ENCODE measurements at regions not wholly inside any gene's neighbourhood (a gene's known extent, or its start where the extent isn't known, plus 50 kb on each side); places are given as distances from the start of the nearest gene placed in this dataset.

DNA sequence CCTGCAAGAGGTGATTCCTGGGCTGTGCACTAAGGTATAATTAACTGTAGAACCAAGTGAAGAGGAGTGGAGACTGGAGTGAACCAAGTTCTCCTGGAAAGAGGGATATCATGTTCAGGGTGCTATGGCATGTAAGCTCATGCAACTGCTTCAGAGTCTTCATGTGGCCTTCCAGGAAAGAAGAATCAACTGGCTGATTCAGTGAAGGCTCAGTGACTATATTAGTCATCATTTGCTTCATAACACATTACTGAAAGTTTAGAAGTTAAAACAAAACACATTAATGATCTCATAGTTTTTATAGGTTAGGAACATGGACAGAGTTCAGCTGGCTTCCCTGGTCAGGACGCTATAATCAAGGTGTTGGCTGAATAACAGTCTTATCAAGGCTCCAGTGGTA is 1200.8 kb upstream of the GYPC start:
- POLR2A ChIA-PET, result no interaction called here
- intact Hi-C loops (cut with micrococcal nuclease), result no loop called here
- no peaks in the 10 kb centered on the region for H3K4me1 Mint-ChIP-seq (ENCODE audit: low read depth)
- no peak overlapping the region for H3K4me3 Mint-ChIP-seq
- peaks cover 11% of the 10 kb centered on the region for H3K9me3 Mint-ChIP-seq
- no peaks in the 10 kb centered on the region for H3K27me3 Mint-ChIP-seq
- TF ChIP-seq, protein P1, sequence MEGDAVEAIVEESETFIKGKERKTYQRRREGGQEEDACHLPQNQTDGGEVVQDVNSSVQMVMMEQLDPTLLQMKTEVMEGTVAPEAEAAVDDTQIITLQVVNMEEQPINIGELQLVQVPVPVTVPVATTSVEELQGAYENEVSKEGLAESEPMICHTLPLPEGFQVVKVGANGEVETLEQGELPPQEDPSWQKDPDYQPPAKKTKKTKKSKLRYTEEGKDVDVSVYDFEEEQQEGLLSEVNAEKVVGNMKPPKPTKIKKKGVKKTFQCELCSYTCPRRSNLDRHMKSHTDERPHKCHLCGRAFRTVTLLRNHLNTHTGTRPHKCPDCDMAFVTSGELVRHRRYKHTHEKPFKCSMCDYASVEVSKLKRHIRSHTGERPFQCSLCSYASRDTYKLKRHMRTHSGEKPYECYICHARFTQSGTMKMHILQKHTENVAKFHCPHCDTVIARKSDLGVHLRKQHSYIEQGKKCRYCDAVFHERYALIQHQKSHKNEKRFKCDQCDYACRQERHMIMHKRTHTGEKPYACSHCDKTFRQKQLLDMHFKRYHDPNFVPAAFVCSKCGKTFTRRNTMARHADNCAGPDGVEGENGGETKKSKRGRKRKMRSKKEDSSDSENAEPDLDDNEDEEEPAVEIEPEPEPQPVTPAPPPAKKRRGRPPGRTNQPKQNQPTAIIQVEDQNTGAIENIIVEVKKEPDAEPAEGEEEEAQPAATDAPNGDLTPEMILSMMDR (IDR thresholded peaks at IDR 0.05), result no peak
- no peaks in the 10 kb centered on the region for H3K36me3 Mint-ChIP-seq (ENCODE audit: low read depth)
- CTCF ChIA-PET, result interaction anchor here (1.4 kb wide), 1 partner anchor 9 kb away, joined by 5 read pairs; no protein-coding TSS in a partner anchor
- ATAC-seq, result no peak
- no peak for DNase-seq
- no peak overlapping the region for H3K27ac Mint-ChIP-seq

DNA sequence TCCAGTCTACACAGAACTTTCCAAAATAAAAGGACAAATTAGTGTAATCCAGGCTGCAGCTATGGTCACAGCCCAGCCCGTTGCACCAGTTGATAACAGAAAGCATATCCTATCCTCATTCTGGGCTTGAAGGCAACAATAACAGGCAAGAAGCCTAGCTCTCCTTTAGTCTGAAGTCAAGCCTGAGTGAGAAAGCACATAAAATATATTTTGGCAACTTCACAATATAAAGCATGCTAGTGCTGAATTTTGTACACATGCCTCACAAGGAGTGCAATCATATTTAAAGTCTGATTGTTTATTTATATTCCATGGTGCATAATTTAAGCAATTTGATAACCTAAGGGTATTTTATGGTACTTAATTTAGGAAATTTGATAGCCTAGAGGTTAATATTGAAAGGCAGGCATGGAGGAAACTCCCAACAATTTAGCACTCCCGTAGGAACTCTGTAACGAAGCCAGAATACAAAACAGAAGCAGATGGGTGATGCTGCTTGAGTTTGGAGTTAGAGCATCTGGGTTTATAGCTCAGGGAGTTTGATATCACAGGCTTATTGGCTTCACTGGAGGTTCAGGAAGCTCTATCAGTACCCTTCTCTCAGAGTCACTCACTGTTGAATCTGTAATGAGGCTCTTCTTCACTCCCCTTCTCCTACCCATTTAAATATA is 1199.1 kb upstream of the GYPC start:
- no peaks in the 10 kb centered on the region for H3K36me3 Mint-ChIP-seq (ENCODE audit: low read depth)
- H3K27me3 Mint-ChIP-seq, result no peaks in the 10 kb centered on the region
- H3K4me1 Mint-ChIP-seq (ENCODE audit: low read depth), result no peaks in the 10 kb centered on the region
- DNase-seq (no peak), ATAC-seq (no peak)
- CTCF ChIA-PET, result no interaction called here
- no peak overlapping the region for H3K4me3 Mint-ChIP-seq
- POLR2A ChIA-PET, result no interaction called here
- intact Hi-C loops (cut with micrococcal nuclease), result no loop called here
- TF ChIP-seq, protein P1 (IDR thresholded peaks at IDR 0.05), result no peak
- peaks cover 5% of the 10 kb centered on the region for H3K9me3 Mint-ChIP-seq
- no peak overlapping the region for H3K27ac Mint-ChIP-seq

DNA sequence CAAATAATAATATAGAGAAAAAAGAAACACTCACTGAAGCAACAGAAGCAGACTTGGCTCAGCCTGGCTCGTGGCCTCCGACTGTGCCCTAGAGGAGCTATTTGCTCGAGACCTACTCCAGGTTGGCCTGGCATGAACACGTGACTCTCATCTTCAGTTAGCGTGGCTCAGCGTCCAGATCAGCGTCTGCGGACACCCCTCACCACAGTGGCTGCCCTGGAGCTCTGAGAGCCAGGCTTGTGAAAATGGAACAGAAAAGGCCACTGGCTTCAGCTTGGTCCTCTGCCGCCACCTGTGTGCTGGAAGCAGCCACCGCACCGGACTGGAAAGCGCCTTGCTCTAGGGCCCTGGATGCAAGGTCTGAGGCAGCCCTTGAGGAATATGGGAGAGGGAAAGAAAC is 1184.0 kb upstream of the GYPC start:
- Mint-ChIP-seq H3K4me1 (ENCODE audit: low read depth) (no peaks in the 10 kb centered on the region), H3K4me3 (no peak overlapping the region), H3K27me3 (no peaks in the 10 kb centered on the region), H3K9me3 (peaks cover 10% of the 10 kb centered on the region), H3K27ac (no peak overlapping the region), H3K36me3 (ENCODE audit: low read depth) (no peaks in the 10 kb centered on the region)
- POLR2A ChIA-PET, result no interaction called here
- DNase-seq (no peak), ATAC-seq (no peak)
- TF ChIP-seq, protein P1 (IDR thresholded peaks at IDR 0.05), result no peak
- CTCF ChIA-PET, result no interaction called here
- intact Hi-C loops (cut with micrococcal nuclease), result no loop called here

DNA sequence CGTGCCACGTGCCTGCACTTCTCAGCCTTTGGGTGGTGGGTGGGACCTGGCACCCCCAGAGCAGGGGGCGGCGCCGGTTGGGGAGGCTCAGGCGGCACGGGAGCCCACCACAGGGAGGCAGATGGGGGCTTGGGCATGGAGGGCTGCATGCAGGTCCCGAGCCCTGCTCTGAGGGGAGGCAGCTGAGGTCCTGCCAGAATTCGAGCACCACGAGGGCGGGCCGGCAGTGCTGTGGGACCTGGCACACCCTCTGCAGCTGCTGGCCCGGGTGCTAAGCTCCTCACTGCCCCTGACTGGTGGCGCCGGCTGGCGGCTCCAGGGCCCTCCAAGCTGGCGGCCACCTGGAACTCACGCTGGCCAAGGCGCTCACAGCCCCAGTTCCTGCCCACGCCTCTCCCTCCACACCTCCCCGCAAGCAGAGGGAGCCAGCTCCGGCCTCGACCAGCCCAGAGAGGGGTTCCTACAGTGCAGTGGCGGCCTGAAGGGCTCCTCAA is 1176.8 kb upstream of the GYPC start:
- TF ChIP-seq, protein P1 (IDR thresholded peaks at IDR 0.05), result no peak
- Mint-ChIP-seq H3K4me3 (no peak overlapping the region), H3K9me3 (peaks cover 16% of the 10 kb centered on the region), H3K36me3 (ENCODE audit: low read depth) (no peaks in the 10 kb centered on the region), H3K27me3 (no peaks in the 10 kb centered on the region), H3K4me1 (ENCODE audit: low read depth) (no peaks in the 10 kb centered on the region), H3K27ac (no peak overlapping the region)
- ATAC-seq (no peak), DNase-seq (no peak)
- CTCF ChIA-PET, result no interaction called here
- POLR2A ChIA-PET, result no interaction called here
- intact Hi-C loops (cut with micrococcal nuclease), result no loop called here

DNA sequence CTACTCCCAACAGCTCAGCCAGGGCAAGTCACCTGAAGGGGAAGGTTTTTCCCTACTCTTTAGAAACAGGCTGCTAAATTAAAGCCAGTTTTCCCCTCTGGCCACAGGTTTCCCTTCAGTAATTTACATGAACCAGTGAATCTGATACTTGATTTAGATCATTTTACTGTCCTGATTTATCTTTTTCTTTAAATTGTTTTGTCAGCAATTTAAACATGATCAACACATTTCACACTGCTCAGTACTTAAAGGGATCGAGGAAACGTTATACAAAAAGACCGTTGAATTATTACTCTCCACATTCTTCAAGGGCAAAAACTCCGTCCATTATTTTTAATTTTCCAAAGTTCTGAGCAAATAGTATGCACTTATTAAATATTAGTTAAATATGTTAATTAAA is 1165.7 kb upstream of the GYPC start:
- TF ChIP-seq, protein P1 (IDR thresholded peaks at IDR 0.05), result no peak
- POLR2A ChIA-PET, result no interaction called here
- CTCF ChIA-PET, result no interaction called here

More for the DNA sequence above, 1165.7 kb upstream of the GYPC start:
- DNase-seq (no peak), ATAC-seq (no peak)
- Mint-ChIP-seq H3K27ac (no peak overlapping the region), H3K27me3 (no peaks in the 10 kb centered on the region), H3K4me3 (no peak overlapping the region), H3K4me1 (ENCODE audit: low read depth) (no peaks in the 10 kb centered on the region), H3K36me3 (ENCODE audit: low read depth) (no peaks in the 10 kb centered on the region), H3K9me3 (peaks cover 13% of the 10 kb centered on the region)
- intact Hi-C loops (cut with micrococcal nuclease), result no loop called here

Data from activated CD8-positive, alpha-beta T cell treated with anti-CD3 and anti-CD28 coated beads for 36 hours (primary cell).